ENCODE measurements at regions not wholly inside any gene's neighbourhood (a gene's known extent, or its start where the extent isn't known, plus 50 kb on each side); places are given as distances from the start of the nearest gene placed in this dataset.

- TF ChIP-seq CTCF (conservative IDR thresholded peaks at IDR 0.05; ENCODE audit: low read length): no peak
- TF ChIP-seq EZH2phosphoT487 (IDR thresholded peaks at IDR 0.05; ENCODE audit: borderline replicate concordance, low read depth, low read length): no peak
- Histone ChIP-seq H3K9me3 (ENCODE audit: low read length) (no peaks in the 10 kb centered on the region), H3K36me3 (ENCODE audit: insufficient read depth, low read length) (no peaks in the 10 kb centered on the region), H3K27ac (ENCODE audit: low read depth, low read length, poor library complexity, severe bottlenecking) (no peak overlapping the region), H3K4me3 (ENCODE audit: low read depth, low read length, poor library complexity, severe bottlenecking) (no peak overlapping the region), H3K4me1 (ENCODE audit: insufficient read depth, low read length, poor library complexity, severe bottlenecking) (no peaks in the 10 kb centered on the region), H3K79me2 (ENCODE audit: insufficient read depth, low read depth, low read length) (no peaks in the 10 kb centered on the region), H2AFZ (ENCODE audit: low read length) (no peak overlapping the region), H3K9me2 (ENCODE audit: insufficient read depth, low read length) (no peaks in the 10 kb centered on the region), H3K4me2 (ENCODE audit: low read length) (no peak overlapping the region), H4K20me1 (ENCODE audit: insufficient read depth, low read length) (no peaks in the 10 kb centered on the region)
- ChIA-PET CTCF (ENCODE audit: unreplicated experiment) (no interaction called here), POLR2A (no interaction called here)
- DNase-seq (ENCODE audit: low spot score): no peak
- BruUV-seq (replicated peaks): no TSS peak
- intact Hi-C loops (cut with micrococcal nuclease; ENCODE audit: unreplicated experiment): no loop called here
These were observed 375.3 kb upstream of the PSMD7 start for GRCh38 chr16:73921295-73921694.

- TF ChIP-seq CTCF (conservative IDR thresholded peaks at IDR 0.05; ENCODE audit: low read length): no peak
- TF ChIP-seq EZH2phosphoT487 (IDR thresholded peaks at IDR 0.05; ENCODE audit: borderline replicate concordance, low read depth, low read length): no peak
- no peak overlapping the region for H3K4me2 ChIP-seq (ENCODE audit: low read length)
- DNase-seq (ENCODE audit: low spot score): no peak
- H3K36me3 ChIP-seq (ENCODE audit: insufficient read depth, low read length): no peaks in the 10 kb centered on the region
- ChIA-PET POLR2A (no interaction called here), CTCF (ENCODE audit: unreplicated experiment) (no interaction called here)
- no peak overlapping the region for H2AFZ ChIP-seq (ENCODE audit: low read length)
- H3K4me3 ChIP-seq (ENCODE audit: low read depth, low read length, poor library complexity, severe bottlenecking): no peak overlapping the region
- H3K4me1 ChIP-seq (ENCODE audit: insufficient read depth, low read length, poor library complexity, severe bottlenecking): no peaks in the 10 kb centered on the region
- H3K79me2 ChIP-seq (ENCODE audit: insufficient read depth, low read depth, low read length): no peaks in the 10 kb centered on the region
- H3K27ac ChIP-seq (ENCODE audit: low read depth, low read length, poor library complexity, severe bottlenecking): no peak overlapping the region
- H3K9me3 ChIP-seq (ENCODE audit: low read length): no peaks in the 10 kb centered on the region
- BruUV-seq (replicated peaks): no TSS peak
- H4K20me1 ChIP-seq (ENCODE audit: insufficient read depth, low read length): no peaks in the 10 kb centered on the region
- intact Hi-C loops (cut with micrococcal nuclease; ENCODE audit: unreplicated experiment): no loop called here
- H3K9me2 ChIP-seq (ENCODE audit: insufficient read depth, low read length): no peaks in the 10 kb centered on the region
These were observed 379.6 kb upstream of the PSMD7 start for GRCh38 chr16:73916829-73917594.

GRCh38 chr16:73915935-73916334, 380.7 kb upstream of the PSMD7 start:
- Histone ChIP-seq H4K20me1 (ENCODE audit: insufficient read depth, low read length) (no peaks in the 10 kb centered on the region), H3K27ac (ENCODE audit: low read depth, low read length, poor library complexity, severe bottlenecking) (no peak overlapping the region), H2AFZ (ENCODE audit: low read length) (no peak overlapping the region; the same call in 1 of the 2 replicates), H3K79me2 (ENCODE audit: insufficient read depth, low read depth, low read length) (no peaks in the 10 kb centered on the region), H3K36me3 (ENCODE audit: insufficient read depth, low read length) (no peaks in the 10 kb centered on the region), H3K4me1 (ENCODE audit: insufficient read depth, low read length, poor library complexity, severe bottlenecking) (no peaks in the 10 kb centered on the region), H3K9me2 (ENCODE audit: insufficient read depth, low read length) (no peaks in the 10 kb centered on the region), H3K4me2 (ENCODE audit: low read length) (no peak overlapping the region), H3K4me3 (ENCODE audit: low read depth, low read length, poor library complexity, severe bottlenecking) (no peak overlapping the region), H3K9me3 (ENCODE audit: low read length) (no peaks in the 10 kb centered on the region)
- no peak for DNase-seq (ENCODE audit: low spot score)
- TF ChIP-seq CTCF (conservative IDR thresholded peaks at IDR 0.05; ENCODE audit: low read length) (no peak), EZH2phosphoT487 (IDR thresholded peaks at IDR 0.05; ENCODE audit: borderline replicate concordance, low read depth, low read length) (no peak)
- intact Hi-C loops (cut with micrococcal nuclease; ENCODE audit: unreplicated experiment): no loop called here
- no TSS peak for BruUV-seq (replicated peaks)
- POLR2A ChIA-PET: no interaction called here
- CTCF ChIA-PET (ENCODE audit: unreplicated experiment): no interaction called here

Measured in OCI-LY7 (cell line).